Trophoblast cell (in vitro differentiated cells and primary cell): ENCODE measurements at regions not wholly inside any gene's neighbourhood (a gene's known extent, or its start where the extent isn't known, plus 50 kb on each side); places are given as distances from the start of the nearest gene placed in this dataset.
A peak's percentile ranks its signal among the peaks of the same experiment; 100 is the strongest.

Source experiments
- DNase-seq, 2 donors: peaks; one replicate each; pipeline ENCODE4 v3.0.0-alpha.2; 2016
- H2AFZ ChIP-seq: 2 replicates; pipeline ENCODE4 v1.6.1; 2013; ENCODE audit warnings: low read length, moderate library complexity, mild to moderate bottlenecking; ENCODE audit not compliant: insufficient read depth, poor library complexity
- H2AK5ac ChIP-seq: 2 replicates; pipeline ENCODE4 v1.6.1; 2013; ENCODE audit warnings: mild to moderate bottlenecking, low read length
- H2BK120ac ChIP-seq: 2 replicates; pipeline ENCODE4 v1.6.1; 2013; ENCODE audit warnings: low read length, mild to moderate bottlenecking, moderate library complexity; ENCODE audit not compliant: insufficient read depth, poor library complexity
- H2BK12ac ChIP-seq: 2 replicates; pipeline ENCODE4 v1.6.1; 2013; ENCODE audit warnings: mild to moderate bottlenecking, low read length, moderate library complexity
- H2BK5ac ChIP-seq: 2 replicates; pipeline ENCODE4 v1.6.1; 2013; ENCODE audit warnings: low read length, low read depth, moderate library complexity, mild to moderate bottlenecking; ENCODE audit not compliant: poor library complexity
- H3K14ac ChIP-seq: 2 replicates; pipeline ENCODE4 v1.6.1; 2013; ENCODE audit warnings: mild to moderate bottlenecking, low read length
- H3K18ac ChIP-seq: 2 replicates; pipeline ENCODE4 v1.6.1; 2013; ENCODE audit warnings: mild to moderate bottlenecking, low read length
- H3K23ac ChIP-seq: 2 replicates; pipeline ENCODE4 v1.6.1; 2013; ENCODE audit warnings: low read length
- H3K27ac ChIP-seq: 2 replicates; pipeline ENCODE4 v1.5.1; 2013; ENCODE audit warnings: low read depth, mild to moderate bottlenecking, inconsistent platforms, low read length, moderate library complexity
- H3K27me3 ChIP-seq: 2 replicates; pipeline ENCODE4 v1.6.1; 2013; ENCODE audit warnings: inconsistent platforms, mild to moderate bottlenecking, low read length, moderate library complexity; ENCODE audit not compliant: insufficient read depth
- H3K36me3 ChIP-seq, 2 experiments: 1 replicate in 1 of 2; 2 replicates in 1 of 2; pipeline ENCODE4 v1.6.1; 2013; ENCODE audit warnings: low read length in 2 of 2, mild to moderate bottlenecking in 2 of 2, moderate library complexity in 1 of 2; ENCODE audit not compliant: insufficient read depth in 2 of 2, control insufficient read depth in 1 of 2
- H3K4ac ChIP-seq: 2 replicates; pipeline ENCODE4 v1.6.1; 2013; ENCODE audit warnings: low read depth, mild to moderate bottlenecking, low read length, moderate library complexity
- H3K4me1 ChIP-seq, 2 experiments: 1 replicate in 1 of 2; 2 replicates in 1 of 2; pipeline ENCODE4 v1.6.1; 2013; ENCODE audit warnings: low read length in 2 of 2, mild to moderate bottlenecking in 2 of 2, moderate library complexity in 1 of 2; ENCODE audit not compliant: insufficient read depth in 2 of 2, control insufficient read depth in 1 of 2
- H3K4me2 ChIP-seq: 2 replicates; pipeline ENCODE4 v1.6.1; 2013; ENCODE audit warnings: inconsistent platforms, mild to moderate bottlenecking, low read length, moderate library complexity
- H3K4me3 ChIP-seq: 2 replicates; pipeline ENCODE4 v1.5.1; 2013; ENCODE audit warnings: mild to moderate bottlenecking, low read depth, low read length, inconsistent platforms
- H3K79me1 ChIP-seq: one replicate; pipeline ENCODE4 v1.6.1; 2013; ENCODE audit warnings: low read length
- H3K79me2 ChIP-seq: 2 replicates; pipeline ENCODE4 v1.6.1; 2013; ENCODE audit warnings: low read length, mild to moderate bottlenecking; ENCODE audit not compliant: control insufficient read depth, insufficient read depth, poor library complexity
- H3K9ac ChIP-seq: 2 replicates; pipeline ENCODE4 v1.6.1; 2013; ENCODE audit warnings: mild to moderate bottlenecking, low read length
- H3K9me3 ChIP-seq: 2 replicates; pipeline ENCODE4 v1.6.1; 2013; ENCODE audit warnings: low read depth, mild to moderate bottlenecking, control low read depth, inconsistent platforms, low read length; ENCODE audit not compliant: insufficient read depth
- H4K12ac ChIP-seq: 2 replicates; pipeline ENCODE4 v1.6.1; 2013; ENCODE audit warnings: low read depth, mild to moderate bottlenecking, low read length, moderate library complexity
- H4K8ac ChIP-seq: 2 replicates; pipeline ENCODE4 v1.6.1; 2013; ENCODE audit warnings: low read depth, mild to moderate bottlenecking, low read length, moderate library complexity
- H4K91ac ChIP-seq: one replicate; pipeline ENCODE4 v1.6.1; 2013; ENCODE audit warnings: low read depth, mild to moderate bottlenecking, low read length, moderate library complexity
- WGBS: extraction: QIAGEN DNeasy Blood & Tissue Kit; methylation state at CpG from one replicate; pipeline ENCODE4 v1.1.7; 2013; ENCODE audit warnings: missing lambda C conversion rate; ENCODE audit not compliant: insufficient read length, insufficient coverage; ENCODE audit errors: extremely low coverage; 5-methylcytosine and 5-hydroxymethylcytosine counted together

DNA sequence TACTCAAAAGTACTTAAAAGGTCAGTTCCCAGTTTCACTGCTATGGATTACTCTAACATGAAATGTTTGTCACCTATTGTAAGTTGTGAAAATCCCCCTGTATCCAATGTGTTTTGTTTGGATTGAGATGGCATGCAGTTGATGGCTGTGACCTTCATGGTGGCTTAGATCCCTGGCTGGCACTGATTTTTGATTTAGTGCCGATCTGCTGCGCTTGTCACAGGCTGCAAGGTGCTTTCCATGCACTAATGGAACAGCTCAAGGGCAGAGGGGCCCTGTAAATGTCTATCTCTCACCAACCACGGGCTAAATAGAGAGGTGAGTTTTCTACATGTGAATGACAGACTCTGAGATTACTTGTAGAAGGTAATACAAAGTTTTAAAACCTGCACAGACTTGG is 69.8 kb upstream of the WDR41 start:
- no peak overlapping the region for H2BK5ac ChIP-seq
- H3K18ac ChIP-seq, result no peak overlapping the region
- WGBS, result no CpG with 5 or more reads among the region's 3 CpGs
- no peak overlapping the region for H3K27ac ChIP-seq
- no peak overlapping the region for H2AFZ ChIP-seq
- no peaks in the 10 kb centered on the region for H3K79me1 ChIP-seq
- no peak overlapping the region for H4K8ac ChIP-seq
- no peak overlapping the region for H3K23ac ChIP-seq
- no peak overlapping the region for H2BK12ac ChIP-seq
- H3K4me1 ChIP-seq, result no peaks in the 10 kb centered on the region
- H3K79me2 ChIP-seq, result no peaks in the 10 kb centered on the region
- H3K27me3 ChIP-seq, result no peaks in the 10 kb centered on the region
- no peak overlapping the region for H4K91ac ChIP-seq
- H3K14ac ChIP-seq, result no peak overlapping the region
- DNase-seq, result no peak
- no peak overlapping the region for H3K4ac ChIP-seq
- no peak overlapping the region for H3K4me3 ChIP-seq
- no peak overlapping the region for H3K4me2 ChIP-seq
- H3K9ac ChIP-seq, result no peak overlapping the region
- no peak overlapping the region for H2BK120ac ChIP-seq
- H3K36me3 ChIP-seq, result no peaks in the 10 kb centered on the region
- H4K12ac ChIP-seq, result no peak overlapping the region
- H2AK5ac ChIP-seq, result no peak overlapping the region
- no peaks in the 10 kb centered on the region for H3K9me3 ChIP-seq

- Histone ChIP-seq H3K4me3 (no peak overlapping the region), H2AFZ (no peak overlapping the region), H3K9ac (no peak overlapping the region), H3K14ac (no peak overlapping the region), H3K18ac (no peak overlapping the region), H3K79me2 (no peaks in the 10 kb centered on the region), H3K4me1 (no peaks in the 10 kb centered on the region), H3K27me3 (no peaks in the 10 kb centered on the region), H3K23ac (no peak overlapping the region), H3K9me3 (no peaks in the 10 kb centered on the region), H4K12ac (no peak overlapping the region), H3K4me2 (no peak overlapping the region), H3K36me3 (no peaks in the 10 kb centered on the region), H3K4ac (no peak overlapping the region), H2BK120ac (no peak overlapping the region), H2BK5ac (no peak overlapping the region), H3K27ac (no peak overlapping the region), H2BK12ac (no peak overlapping the region), H4K8ac (no peak overlapping the region), H3K79me1 (no peaks in the 10 kb centered on the region), H2AK5ac (no peak overlapping the region), H4K91ac (no peak overlapping the region)
- DNase-seq, result peak; percentile 7 to 70
- no CpG with 5 or more reads among the region's 1 CpG for WGBS
Measured at GRCh38 chr5:77560677-77561263, 68.7 kb upstream of the WDR41 start.

GRCh38 chr5:77558266-77558665 is 66.2 kb upstream of the WDR41 start:
- DNase-seq, result no peak
- Histone ChIP-seq H3K79me1 (no peaks in the 10 kb centered on the region), H3K27ac (no peak overlapping the region), H3K79me2 (no peaks in the 10 kb centered on the region), H3K23ac (no peak overlapping the region), H4K8ac (no peak overlapping the region), H3K18ac (no peak overlapping the region), H3K14ac (no peak overlapping the region), H3K9me3 (no peaks in the 10 kb centered on the region), H2AK5ac (no peak overlapping the region), H3K9ac (no peak overlapping the region), H4K91ac (no peak overlapping the region), H3K36me3 (no peaks in the 10 kb centered on the region), H4K12ac (no peak overlapping the region), H3K27me3 (no peaks in the 10 kb centered on the region), H3K4me2 (no peak overlapping the region), H2BK5ac (no peak overlapping the region), H3K4me1 (no peaks in the 10 kb centered on the region), H2BK120ac (no peak overlapping the region), H2BK12ac (no peak overlapping the region), H3K4ac (no peak overlapping the region), H2AFZ (no peak overlapping the region), H3K4me3 (peak overlapping the region; percentile 30)
- no CpG with 5 or more reads among the region's 5 CpGs for WGBS

DNA sequence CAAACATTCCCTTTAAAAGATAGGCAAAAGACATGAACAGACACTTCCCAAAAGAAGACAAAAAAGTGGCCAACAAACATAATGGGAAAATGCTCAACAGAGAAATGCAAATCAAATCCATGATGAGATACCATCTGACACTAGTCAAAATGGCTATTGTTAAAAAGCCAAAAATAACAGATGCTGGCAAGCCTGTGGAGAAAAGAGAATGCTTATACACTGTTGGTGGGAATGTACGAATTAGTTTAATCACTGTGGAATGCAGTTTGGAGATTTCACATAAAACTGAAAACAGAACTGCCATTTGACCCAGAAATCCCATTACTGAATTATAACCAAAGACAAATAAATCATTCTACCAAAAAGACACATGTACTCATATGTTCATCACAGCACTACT is 58.3 kb upstream of the WDR41 start:
- Histone ChIP-seq H3K18ac (no peak overlapping the region), H4K8ac (no peak overlapping the region), H4K91ac (no peak overlapping the region), H3K4me3 (no peak overlapping the region), H3K4me2 (no peak overlapping the region), H2BK5ac (no peak overlapping the region), H3K27me3 (no peaks in the 10 kb centered on the region), H2BK12ac (no peak overlapping the region), H3K79me2 (no peaks in the 10 kb centered on the region), H3K36me3 (no peaks in the 10 kb centered on the region), H3K9ac (no peak overlapping the region), H3K4me1 (no peaks in the 10 kb centered on the region), H2AFZ (no peak overlapping the region), H4K12ac (no peak overlapping the region), H3K27ac (no peak overlapping the region), H3K79me1 (no peaks in the 10 kb centered on the region), H2BK120ac (no peak overlapping the region), H3K23ac (no peak overlapping the region), H2AK5ac (no peak overlapping the region), H3K9me3 (peaks cover 3% of the 10 kb centered on the region), H3K14ac (no peak overlapping the region), H3K4ac (no peak overlapping the region)
- DNase-seq, result no peak
- WGBS, result no CpG with 5 or more reads among the region's 1 CpG
